ENCODE measurements at regions not wholly inside any gene's neighbourhood (a gene's known extent, or its start where the extent isn't known, plus 50 kb on each side); places are given as distances from the start of the nearest gene placed in this dataset.

GRCh38 chr11:23399995-23400394 is 539.7 kb upstream of the CCDC179 start:
- no peak for DNase-seq (ENCODE audit: low read depth)
- TF ChIP-seq CTCF (conservative IDR thresholded peaks at IDR 0.05; ENCODE audit: low read depth, low read length), result no peak
- H3K4me3 ChIP-seq (ENCODE audit: low read length), result no peak overlapping the region

GRCh38 chr11:23403210-23404185 is 543.2 kb upstream of the CCDC179 start:
- DNase-seq (ENCODE audit: low read depth), result no peak
- H3K4me3 ChIP-seq (ENCODE audit: low read length), result no peak overlapping the region
- no peak for TF ChIP-seq CTCF (conservative IDR thresholded peaks at IDR 0.05; ENCODE audit: low read depth, low read length)

- TF ChIP-seq CTCF (conservative IDR thresholded peaks at IDR 0.05; ENCODE audit: low read depth, low read length), result no peak
- DNase-seq (ENCODE audit: low read depth), result no peak
- no peak overlapping the region for H3K4me3 ChIP-seq (ENCODE audit: low read length)
Observed at GRCh38 chr11:23404225-23405160, 544.2 kb upstream of the CCDC179 start.

GRCh38 chr11:23405350-23405937 is 545.2 kb upstream of the CCDC179 start:
- no peak overlapping the region for H3K4me3 ChIP-seq (ENCODE audit: low read length)
- TF ChIP-seq CTCF (conservative IDR thresholded peaks at IDR 0.05; ENCODE audit: low read depth, low read length), result no peak
- DNase-seq (ENCODE audit: low read depth), result no peak

- H3K4me3 ChIP-seq (ENCODE audit: low read length), result no peak overlapping the region
- TF ChIP-seq CTCF (conservative IDR thresholded peaks at IDR 0.05; ENCODE audit: low read depth, low read length), result no peak
- no peak for DNase-seq (ENCODE audit: low read depth)
Observed at GRCh38 chr11:23406131-23406819, 546.0 kb upstream of the CCDC179 start.

GRCh38 chr11:23413057-23413456 is 552.8 kb upstream of the CCDC179 start:
- TF ChIP-seq CTCF (conservative IDR thresholded peaks at IDR 0.05; ENCODE audit: low read depth, low read length), result no peak
- DNase-seq (ENCODE audit: low read depth), result peak; percentile 69

More at GRCh38 chr11:23413057-23413456, 552.8 kb upstream of the CCDC179 start:
- no peak overlapping the region for H3K4me3 ChIP-seq (ENCODE audit: low read length)

Measured in retinal pigment epithelial cell (primary cell).